Keratinocyte (primary cell): ENCODE measurements at regions not wholly inside any gene's neighbourhood (a gene's known extent, or its start where the extent isn't known, plus 50 kb on each side); places are given as distances from the start of the nearest gene placed in this dataset.

Experiments used
- EZH2 ChIP-seq: IDR thresholded peaks from one replicate; pipeline ENCODE4 v1.6.1; 2012; ENCODE audit warnings: inconsistent platforms, mild to moderate bottlenecking, low read length, moderate library complexity
- TF ChIP-seq, protein P1 (sequence below), 3 experiments: IDR thresholded peaks in 1 of 3; conservative IDR thresholded peaks in 1 of 3; optimal IDR thresholded peaks in 1 of 3; 2 replicates in 2 of 3; 3 replicates in 1 of 3; pipeline versions ENCODE3 to v1.5.1; 2011; ENCODE audit warnings: low read length in 3 of 3, mild to moderate bottlenecking in 3 of 3, moderate library complexity in 2 of 3, control low read depth in 1 of 3, inconsistent platforms in 1 of 3; ENCODE audit not compliant: insufficient read depth in 2 of 3; ENCODE audit errors: extremely low read depth in 1 of 3

DNA sequence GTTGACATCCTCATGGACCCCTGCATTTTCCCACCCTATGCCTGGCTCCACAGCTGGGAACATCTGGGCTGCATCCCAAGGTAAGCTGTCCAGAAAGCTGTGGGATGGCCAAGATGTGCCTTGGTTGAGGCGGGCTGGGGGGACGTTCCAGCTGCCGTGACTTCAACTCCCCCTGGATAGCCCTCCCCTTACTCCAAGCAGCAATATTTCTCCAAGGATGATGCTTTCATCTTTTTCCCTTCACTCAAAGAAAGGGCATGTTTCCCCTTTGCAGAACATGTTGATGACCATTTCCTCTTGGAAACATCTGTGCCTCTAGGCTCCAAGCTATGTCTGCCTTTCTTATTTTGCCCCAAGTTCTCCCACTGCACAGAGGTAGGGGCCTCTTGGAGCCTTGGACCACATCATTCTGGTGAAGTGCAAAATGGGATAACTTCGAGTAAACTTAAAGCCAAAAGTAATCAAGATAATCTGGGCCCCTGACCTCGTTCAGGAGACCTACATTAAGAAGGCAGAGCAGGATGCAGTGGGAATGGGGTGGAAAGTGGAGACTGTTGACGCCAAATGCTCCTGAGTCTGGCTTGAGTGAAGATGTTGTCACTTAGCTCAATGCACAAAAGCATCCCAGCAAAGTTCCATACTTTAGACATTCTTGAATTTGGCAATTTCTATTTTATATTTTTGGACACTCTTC is 175.2 kb downstream of the GAS1 start:
- TF ChIP-seq, protein P1, sequence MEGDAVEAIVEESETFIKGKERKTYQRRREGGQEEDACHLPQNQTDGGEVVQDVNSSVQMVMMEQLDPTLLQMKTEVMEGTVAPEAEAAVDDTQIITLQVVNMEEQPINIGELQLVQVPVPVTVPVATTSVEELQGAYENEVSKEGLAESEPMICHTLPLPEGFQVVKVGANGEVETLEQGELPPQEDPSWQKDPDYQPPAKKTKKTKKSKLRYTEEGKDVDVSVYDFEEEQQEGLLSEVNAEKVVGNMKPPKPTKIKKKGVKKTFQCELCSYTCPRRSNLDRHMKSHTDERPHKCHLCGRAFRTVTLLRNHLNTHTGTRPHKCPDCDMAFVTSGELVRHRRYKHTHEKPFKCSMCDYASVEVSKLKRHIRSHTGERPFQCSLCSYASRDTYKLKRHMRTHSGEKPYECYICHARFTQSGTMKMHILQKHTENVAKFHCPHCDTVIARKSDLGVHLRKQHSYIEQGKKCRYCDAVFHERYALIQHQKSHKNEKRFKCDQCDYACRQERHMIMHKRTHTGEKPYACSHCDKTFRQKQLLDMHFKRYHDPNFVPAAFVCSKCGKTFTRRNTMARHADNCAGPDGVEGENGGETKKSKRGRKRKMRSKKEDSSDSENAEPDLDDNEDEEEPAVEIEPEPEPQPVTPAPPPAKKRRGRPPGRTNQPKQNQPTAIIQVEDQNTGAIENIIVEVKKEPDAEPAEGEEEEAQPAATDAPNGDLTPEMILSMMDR (optimal IDR thresholded peaks at IDR 0.05 in 1 of 3, IDR thresholded peaks at IDR 0.05 in 1 of 3, conservative IDR thresholded peaks at IDR 0.05 in 1 of 3; ENCODE audit: extremely low read depth in 1 of 3, insufficient read depth in 2 of 3, low read length in 3 of 3): no peak
- TF ChIP-seq EZH2: no peak
